ENCODE measurements at regions not wholly inside any gene's neighbourhood (a gene's known extent, or its start where the extent isn't known, plus 50 kb on each side); places are given as distances from the start of the nearest gene placed in this dataset.

DNA sequence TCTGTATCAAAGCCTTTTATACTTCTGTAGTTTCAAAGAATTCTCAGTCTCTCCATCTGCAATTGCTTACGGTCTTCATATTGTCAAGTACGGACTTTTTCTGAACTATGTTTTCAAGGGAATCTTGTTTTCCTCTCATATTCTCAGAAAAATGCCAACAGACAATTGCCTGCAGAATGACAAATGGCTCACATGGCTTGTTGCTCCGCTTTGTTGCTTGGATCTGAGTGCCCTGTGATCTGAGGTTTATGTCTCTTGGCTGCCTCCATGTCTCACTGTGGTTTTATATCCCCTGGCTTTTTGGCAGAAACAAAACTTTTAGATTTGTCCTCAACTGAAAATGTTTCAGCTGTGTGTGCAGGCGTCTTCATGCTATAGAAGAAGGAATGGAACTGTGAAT, 285.4 kb upstream of the CHD6 start:
- Histone ChIP-seq H3K36me3 (ENCODE audit: low read depth, missing control alignments) (no peaks in the 10 kb centered on the region), H3K4me1 (no peaks in the 10 kb centered on the region), H3K9me3 (no peaks in the 10 kb centered on the region), H3K27ac (no peak overlapping the region), H3K4me3 (no peak overlapping the region), H3K27me3 (no peaks in the 10 kb centered on the region)
- intact Hi-C loops (cut with DNase I; ENCODE audit: low total_unique reads) = no loop called here
- DNase-seq = no peak
- TF ChIP-seq, protein P1, sequence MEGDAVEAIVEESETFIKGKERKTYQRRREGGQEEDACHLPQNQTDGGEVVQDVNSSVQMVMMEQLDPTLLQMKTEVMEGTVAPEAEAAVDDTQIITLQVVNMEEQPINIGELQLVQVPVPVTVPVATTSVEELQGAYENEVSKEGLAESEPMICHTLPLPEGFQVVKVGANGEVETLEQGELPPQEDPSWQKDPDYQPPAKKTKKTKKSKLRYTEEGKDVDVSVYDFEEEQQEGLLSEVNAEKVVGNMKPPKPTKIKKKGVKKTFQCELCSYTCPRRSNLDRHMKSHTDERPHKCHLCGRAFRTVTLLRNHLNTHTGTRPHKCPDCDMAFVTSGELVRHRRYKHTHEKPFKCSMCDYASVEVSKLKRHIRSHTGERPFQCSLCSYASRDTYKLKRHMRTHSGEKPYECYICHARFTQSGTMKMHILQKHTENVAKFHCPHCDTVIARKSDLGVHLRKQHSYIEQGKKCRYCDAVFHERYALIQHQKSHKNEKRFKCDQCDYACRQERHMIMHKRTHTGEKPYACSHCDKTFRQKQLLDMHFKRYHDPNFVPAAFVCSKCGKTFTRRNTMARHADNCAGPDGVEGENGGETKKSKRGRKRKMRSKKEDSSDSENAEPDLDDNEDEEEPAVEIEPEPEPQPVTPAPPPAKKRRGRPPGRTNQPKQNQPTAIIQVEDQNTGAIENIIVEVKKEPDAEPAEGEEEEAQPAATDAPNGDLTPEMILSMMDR (IDR thresholded peaks at IDR 0.05) = no peak
- TF ChIP-seq POLR2A (IDR thresholded peaks at IDR 0.05) = no peak
- 67 to 71% methylated on average over 4 of the region's 4 CpGs for WGBS, 2 donors

DNA sequence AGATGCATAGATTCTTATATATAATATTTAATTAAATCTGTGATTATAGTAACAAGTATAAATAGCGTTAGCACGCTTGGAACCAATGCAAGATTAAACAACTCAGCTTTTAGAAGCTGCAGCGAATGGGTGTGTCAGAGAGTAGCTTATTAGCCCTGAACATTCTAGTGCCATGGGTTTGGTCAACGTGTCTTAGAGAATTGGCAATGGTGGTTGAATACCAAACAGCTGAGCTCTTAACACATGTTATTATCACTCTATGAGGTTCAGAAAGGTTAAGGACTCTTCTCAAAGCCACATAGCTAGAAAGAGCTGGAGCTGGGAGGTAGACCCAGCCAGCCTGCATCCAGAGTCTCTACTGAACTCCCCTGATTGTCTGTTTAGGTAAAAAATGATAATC, 284.2 kb upstream of the CHD6 start:
- intact Hi-C loops (cut with DNase I; ENCODE audit: low total_unique reads) = no loop called here
- Histone ChIP-seq H3K36me3 (ENCODE audit: low read depth, missing control alignments) (no peaks in the 10 kb centered on the region), H3K27me3 (no peaks in the 10 kb centered on the region), H3K4me3 (no peak overlapping the region), H3K4me1 (no peaks in the 10 kb centered on the region), H3K9me3 (no peaks in the 10 kb centered on the region), H3K27ac (no peak overlapping the region)
- WGBS, 2 donors = 80 to 85% methylated on average over 4 of the region's 4 CpGs
- no peak for DNase-seq
- no peak for TF ChIP-seq POLR2A (IDR thresholded peaks at IDR 0.05)
- TF ChIP-seq, protein P1 (IDR thresholded peaks at IDR 0.05) = no peak

DNA sequence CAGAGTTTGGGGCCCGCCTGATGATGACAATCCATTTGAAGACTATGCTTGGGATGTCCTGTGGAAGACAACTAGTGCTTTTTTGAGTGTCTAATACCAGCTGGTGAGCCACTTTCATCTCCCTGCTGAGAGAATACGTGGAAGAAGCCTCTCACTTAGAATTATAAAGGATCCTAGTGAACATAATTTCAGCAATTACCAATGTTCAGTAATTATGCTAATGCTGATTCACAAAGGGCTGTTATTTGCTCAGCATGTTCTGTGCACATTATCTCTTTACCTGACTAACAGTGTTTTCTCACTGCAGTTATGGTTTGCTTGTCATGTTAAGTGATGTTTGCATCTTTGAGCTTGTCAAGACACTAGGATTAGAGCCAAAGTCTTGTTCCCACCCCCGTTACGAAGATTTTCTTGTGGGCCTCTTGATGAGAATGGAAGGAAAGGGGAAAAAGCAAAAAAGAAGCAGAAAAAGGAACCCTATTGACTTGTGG, 282.1 kb upstream of the CHD6 start:
- no peaks in the 10 kb centered on the region for H3K4me1 ChIP-seq
- WGBS, 2 donors = 78 to 84% methylated on average over 4 of the region's 4 CpGs
- no peaks in the 10 kb centered on the region for H3K36me3 ChIP-seq (ENCODE audit: low read depth, missing control alignments)
- H3K27ac ChIP-seq = no peak overlapping the region
- no peak for DNase-seq
- intact Hi-C loops (cut with DNase I; ENCODE audit: low total_unique reads) = no loop called here
- TF ChIP-seq, protein P1 (IDR thresholded peaks at IDR 0.05) = no peak
- TF ChIP-seq POLR2A (IDR thresholded peaks at IDR 0.05) = no peak
- no peak overlapping the region for H3K4me3 ChIP-seq
- no peaks in the 10 kb centered on the region for H3K9me3 ChIP-seq
- no peaks in the 10 kb centered on the region for H3K27me3 ChIP-seq

DNA sequence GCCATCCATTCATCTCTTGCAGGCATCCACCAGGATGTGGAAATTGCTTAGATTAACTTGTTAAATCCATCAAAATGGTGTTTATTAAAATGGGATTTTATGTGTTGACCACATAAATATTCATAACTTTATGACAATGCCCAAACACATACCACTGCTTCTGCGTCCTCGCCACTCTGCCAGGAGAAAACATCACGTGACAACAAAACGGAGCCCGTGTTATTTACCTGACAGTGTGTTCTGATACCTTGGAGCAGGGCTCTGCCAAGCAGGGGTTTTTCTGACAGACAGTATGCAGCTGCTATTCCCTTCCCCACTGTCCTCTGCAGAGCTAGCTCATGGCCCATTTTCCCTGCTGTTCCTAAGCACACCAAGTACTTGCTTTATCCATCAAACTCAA, 279.5 kb upstream of the CHD6 start:
- no peaks in the 10 kb centered on the region for H3K9me3 ChIP-seq
- TF ChIP-seq POLR2A (IDR thresholded peaks at IDR 0.05) = no peak
- TF ChIP-seq, protein P1 (IDR thresholded peaks at IDR 0.05) = no peak
- 77 to 85% methylated on average over 5 of the region's 5 CpGs for WGBS, 2 donors
- H3K27ac ChIP-seq = no peak overlapping the region
- H3K36me3 ChIP-seq (ENCODE audit: low read depth, missing control alignments) = no peaks in the 10 kb centered on the region
- H3K4me1 ChIP-seq = no peaks in the 10 kb centered on the region
- intact Hi-C loops (cut with DNase I; ENCODE audit: low total_unique reads) = no loop called here
- H3K27me3 ChIP-seq = no peaks in the 10 kb centered on the region
- H3K4me3 ChIP-seq = no peak overlapping the region
- no peak for DNase-seq

DNA sequence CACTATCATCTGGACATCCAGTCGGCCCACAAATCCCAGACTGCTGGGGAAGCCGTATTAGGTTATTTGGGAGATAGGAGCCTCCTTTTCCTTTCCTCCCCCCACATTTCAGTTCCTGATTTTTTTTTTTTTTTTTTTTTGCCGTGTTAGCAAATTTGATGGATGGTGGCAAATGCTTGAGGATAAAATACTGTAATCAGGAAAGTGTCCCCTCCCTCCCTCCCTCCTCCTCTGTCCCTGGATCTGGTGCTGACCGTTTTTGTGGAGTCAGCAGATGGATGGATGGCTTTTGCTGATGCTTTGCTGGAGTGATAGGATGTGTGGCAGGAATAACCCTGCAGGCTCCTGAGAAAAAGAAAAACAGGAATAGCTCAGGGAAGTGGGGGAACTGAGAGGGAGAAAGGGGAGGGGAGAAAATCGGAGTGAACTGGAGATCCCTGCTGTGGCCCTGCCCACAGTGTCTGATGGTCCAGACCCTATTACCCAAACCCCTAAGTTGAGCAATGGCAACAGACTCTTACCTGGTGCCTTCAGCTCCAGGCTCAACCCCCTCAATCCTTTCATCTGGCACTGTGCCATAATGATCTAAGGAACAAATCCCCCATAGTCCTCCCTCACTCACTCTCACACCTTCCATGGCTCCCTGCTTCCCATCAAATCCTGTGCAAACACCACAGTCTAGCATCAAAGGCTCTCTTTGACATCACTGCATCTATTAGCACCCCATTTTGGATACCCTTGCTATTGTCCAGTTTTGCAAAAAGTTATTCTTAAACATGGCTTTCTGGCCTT, 277.3 kb upstream of the CHD6 start:
- no peak overlapping the region for H3K27ac ChIP-seq
- no peaks in the 10 kb centered on the region for H3K27me3 ChIP-seq
- intact Hi-C loops (cut with DNase I; ENCODE audit: low total_unique reads) = no loop called here
- DNase-seq = no peak
- no peak overlapping the region for H3K4me3 ChIP-seq
- TF ChIP-seq POLR2A (IDR thresholded peaks at IDR 0.05) = no peak
- no peaks in the 10 kb centered on the region for H3K36me3 ChIP-seq (ENCODE audit: low read depth, missing control alignments)
- WGBS, 2 donors = 52 to 53% methylated on average over 5 of the region's 5 CpGs
- H3K4me1 ChIP-seq = no peaks in the 10 kb centered on the region
- H3K9me3 ChIP-seq = no peaks in the 10 kb centered on the region

All from testis (tissue), 2 donors.